ENCODE measurements at regions not wholly inside any gene's neighbourhood (a gene's known extent, or its start where the extent isn't known, plus 50 kb on each side); places are given as distances from the start of the nearest gene placed in this dataset.
"Not testable (repeated sequence)": the region's sequence is repeated elsewhere in the genome, so short reads cannot be mapped to it uniquely, and the experiment has no call there.

- not testable (repeated sequence) for TF ChIP-seq POLR2AphosphoS5, POLR2A (IDR thresholded peaks at IDR 0.05; ENCODE audit: low read depth, low read length)
These were observed 342.4 kb upstream of the ARPP21 start for GRCh38 chr3:35296944-35297343.

All from GM12892 (cell line).